Endodermal cell (in vitro differentiated cells): ENCODE measurements at regions not wholly inside any gene's neighbourhood (a gene's known extent, or its start where the extent isn't known, plus 50 kb on each side); places are given as distances from the start of the nearest gene placed in this dataset.

Experiments used
- DNase-seq: peaks from one replicate; pipeline ENCODE4 v3.0.0-alpha.2; 2017
- H3K27ac ChIP-seq: 2 replicates; pipeline ENCODE4 v1.5.1; 2013; ENCODE audit warnings: mild to moderate bottlenecking, low read depth, low read length, moderate library complexity
- H3K27me3 ChIP-seq: 2 replicates; pipeline ENCODE4 v1.6.1; 2013; ENCODE audit warnings: mild to moderate bottlenecking, low read length, moderate library complexity; ENCODE audit not compliant: insufficient read depth, control insufficient read depth, poor library complexity, severe bottlenecking
- H3K36me3 ChIP-seq: 2 replicates; pipeline ENCODE4 v1.7.0; 2013; ENCODE audit warnings: mild to moderate bottlenecking, low read length, moderate library complexity; ENCODE audit not compliant: control insufficient read depth, insufficient read depth
- H3K4me1 ChIP-seq: one replicate; pipeline ENCODE4 v1.7.0; 2013; ENCODE audit warnings: low read length; ENCODE audit not compliant: control insufficient read depth, insufficient read depth
- H3K4me3 ChIP-seq: 2 replicates; pipeline ENCODE4 v1.5.1; 2013; ENCODE audit warnings: mild to moderate bottlenecking, low read length, moderate library complexity
- H3K9ac ChIP-seq: 2 replicates; pipeline ENCODE4 v1.6.1; 2013; ENCODE audit warnings: mild to moderate bottlenecking, low read length, moderate library complexity; ENCODE audit not compliant: poor library complexity, severe bottlenecking; ENCODE audit errors: extremely low read depth
- H3K9me3 ChIP-seq: 2 replicates; pipeline ENCODE4 v1.6.1; 2013; ENCODE audit warnings: mild to moderate bottlenecking, low read length, moderate library complexity; ENCODE audit not compliant: control insufficient read depth
- H3K27ac Mint-ChIP-seq: 2 replicates; pipeline ENCODE4 v1.8.0; 2020; ENCODE audit warnings: mixed read lengths
- H3K27me3 Mint-ChIP-seq: 2 replicates; pipeline ENCODE4 v1.8.0; 2021; ENCODE audit warnings: mild to moderate bottlenecking, mixed read lengths; ENCODE audit not compliant: insufficient read depth
- H3K36me3 Mint-ChIP-seq: 2 replicates; pipeline ENCODE4 v1.8.0; 2020; ENCODE audit warnings: low read depth, mixed read lengths
- H3K4me1 Mint-ChIP-seq: 2 replicates; pipeline ENCODE4 v1.8.0; 2020; ENCODE audit warnings: mixed read lengths
- H3K4me3 Mint-ChIP-seq: 2 replicates; pipeline ENCODE4 v1.8.0; 2020; ENCODE audit warnings: mild to moderate bottlenecking, moderate library complexity, mixed read lengths
- H3K9me3 Mint-ChIP-seq: 2 replicates; pipeline ENCODE4 v1.8.0; 2020; ENCODE audit warnings: mild to moderate bottlenecking, mixed read lengths
- CTCF ChIP-seq: fragments of 200-600 bp; sonication (generic); conservative IDR thresholded peaks from 2 replicates; pipeline ENCODE4 v1.5.0; 2021; ENCODE audit warnings: antibody characterized with exemption, mild to moderate bottlenecking
- whole genome bisulfite sequencing, 2 experiments: methylation state at CpG; one replicate each; pipeline versions ENCODE4 v1.1.5 to v1.1.7; 2013; ENCODE audit warnings: missing lambda C conversion rate in 2 of 2, mixed read lengths in 1 of 2; ENCODE audit not compliant: insufficient coverage in 1 of 2, insufficient read length in 1 of 2; 5-methylcytosine and 5-hydroxymethylcytosine counted together

GRCh38 chr20:59404749-59405148, 104.3 kb downstream of the EDN3 start:
- Histone ChIP-seq H3K27me3 (peaks cover 54% of the 10 kb centered on the region), H3K9me3 (no peaks in the 10 kb centered on the region), H3K36me3 (no peaks in the 10 kb centered on the region), H3K27ac (no peak overlapping the region), H3K4me3 (no peak overlapping the region), H3K9ac (no peak overlapping the region), H3K4me1 (peaks cover 3% of the 10 kb centered on the region)
- TF ChIP-seq CTCF = no peak
- no peaks in the 10 kb centered on the region for H3K36me3 Mint-ChIP-seq
- H3K4me3 Mint-ChIP-seq = no peak overlapping the region
- peaks cover 4% of the 10 kb centered on the region for H3K9me3 Mint-ChIP-seq
- WGBS, 2 experiments = 66 to 80% methylated on average over 9 to 12 of the region's 12 CpGs
- DNase-seq = no peak
- no peak overlapping the region for H3K27ac Mint-ChIP-seq
- H3K4me1 Mint-ChIP-seq = peaks cover 4% of the 10 kb centered on the region
- H3K27me3 Mint-ChIP-seq = peaks cover 32% of the 10 kb centered on the region

DNA sequence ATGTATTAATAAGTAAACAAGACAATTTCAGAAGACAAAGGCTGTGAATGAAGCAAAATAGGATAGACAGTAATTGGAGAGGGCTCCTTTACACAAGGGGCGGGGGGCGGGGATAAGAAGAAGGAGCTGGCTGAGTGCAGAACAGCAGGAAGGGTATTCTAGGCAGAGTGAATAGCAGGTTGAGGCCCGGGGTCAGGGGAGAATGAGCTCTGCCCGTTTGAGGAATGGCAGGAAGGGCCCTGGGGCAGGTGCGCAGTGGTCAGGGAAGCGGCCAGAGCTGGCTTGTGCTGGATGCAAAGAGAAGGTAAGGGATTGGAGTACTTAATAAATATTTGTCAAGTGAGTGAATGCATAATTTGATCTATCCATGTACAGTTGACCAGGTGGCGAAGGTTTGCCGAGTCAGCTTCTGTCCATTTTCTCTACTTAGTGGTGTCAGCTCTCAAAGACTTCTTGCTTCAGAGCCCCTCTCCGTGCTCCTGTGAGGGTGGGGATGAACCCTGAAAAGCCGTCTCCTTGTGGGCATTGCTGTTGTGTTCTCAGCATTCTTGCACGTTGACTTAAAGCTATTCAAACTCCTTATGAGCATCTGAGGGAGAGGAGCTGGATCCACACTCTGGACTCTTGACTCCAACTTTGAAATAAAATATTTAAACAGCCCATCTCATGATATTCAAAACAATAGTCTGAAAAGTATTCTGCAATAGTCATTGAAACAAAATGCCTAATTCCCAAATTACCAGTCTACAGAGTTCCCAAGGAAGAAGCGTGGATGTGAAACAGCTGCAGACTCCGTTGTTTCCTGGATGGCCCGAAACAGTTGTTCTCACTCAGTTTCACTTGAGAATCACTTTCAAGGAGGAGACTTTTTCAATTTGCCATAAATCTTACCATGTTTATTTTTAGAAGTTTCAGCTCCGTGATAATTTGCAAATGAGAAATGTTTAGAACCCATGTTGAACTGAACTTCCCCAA, 105.1 kb downstream of the EDN3 start:
- Histone ChIP-seq H3K9me3 (no peaks in the 10 kb centered on the region), H3K9ac (no peak overlapping the region), H3K4me1 (peaks cover 3% of the 10 kb centered on the region), H3K27me3 (peaks cover 46% of the 10 kb centered on the region), H3K4me3 (no peak overlapping the region), H3K36me3 (no peaks in the 10 kb centered on the region), H3K27ac (no peak overlapping the region)
- Mint-ChIP-seq H3K4me1 (peaks cover 4% of the 10 kb centered on the region), H3K36me3 (no peaks in the 10 kb centered on the region), H3K9me3 (peaks cover 4% of the 10 kb centered on the region), H3K27ac (no peak overlapping the region), H3K4me3 (no peak overlapping the region), H3K27me3 (peaks cover 32% of the 10 kb centered on the region)
- no peak for TF ChIP-seq CTCF
- DNase-seq = no peak
- WGBS, 2 experiments = 81 to 88% methylated on average over 12 to 15 of the region's 15 CpGs

- H3K27ac Mint-ChIP-seq = no peak overlapping the region
- no peak overlapping the region for H3K4me3 Mint-ChIP-seq
- H3K9ac ChIP-seq = no peak overlapping the region
- H3K27me3 Mint-ChIP-seq = peaks cover 32% of the 10 kb centered on the region
- H3K27ac ChIP-seq = no peak overlapping the region
- no peaks in the 10 kb centered on the region for H3K36me3 Mint-ChIP-seq
- peaks cover 4% of the 10 kb centered on the region for H3K9me3 Mint-ChIP-seq
- peaks cover 3% of the 10 kb centered on the region for H3K4me1 ChIP-seq
- no peak for DNase-seq
- H3K27me3 ChIP-seq = peaks cover 43% of the 10 kb centered on the region
- 90% methylated on average over 2 to 4 of the region's 4 CpGs for WGBS, 2 experiments
- H3K36me3 ChIP-seq = no peaks in the 10 kb centered on the region
- no peaks in the 10 kb centered on the region for H3K9me3 ChIP-seq
- TF ChIP-seq CTCF = no peak
- no peak overlapping the region for H3K4me3 ChIP-seq
- H3K4me1 Mint-ChIP-seq = peaks cover 4% of the 10 kb centered on the region
Measured at GRCh38 chr20:59406446-59406845, 106.0 kb downstream of the EDN3 start.
